Vagina (tissue), 2 donors: ENCODE measurements at regions not wholly inside any gene's neighbourhood (a gene's known extent, or its start where the extent isn't known, plus 50 kb on each side); places are given as distances from the start of the nearest gene placed in this dataset.

Source experiments
- CTCF ChIP-seq, 3 experiments: fragments of 450-650 bp in 2 of 3; fragments of 200-600 bp in 1 of 3; sonication (generic) in 1 of 3; IDR thresholded peaks; one replicate each; pipeline ENCODE4 v1.5.1; 2017 to 2019; ENCODE audit warnings: antibody characterized with exemption in 3 of 3, mild to moderate bottlenecking in 2 of 3, moderate library complexity in 2 of 3
- POLR2A ChIP-seq, 2 donors: fragments of 450-650 bp; IDR thresholded peaks; one replicate each; pipeline ENCODE4 v1.6.1; 2017; ENCODE audit warnings: antibody characterized with exemption in 2 of 2, mild to moderate bottlenecking in 2 of 2, moderate library complexity in 2 of 2
- POLR2AphosphoS5 ChIP-seq, 2 donors: sonication (generic); formaldehyde crosslinking; IDR thresholded peaks; one replicate each; pipeline ENCODE4 v1.9.0; 2017; ENCODE audit warnings: antibody characterized with exemption in 2 of 2, mild to moderate bottlenecking in 2 of 2, low read depth in 1 of 2; ENCODE audit not compliant: insufficient read depth in 1 of 2

GRCh38 chr2:175612280-175612679 is 389.8 kb downstream of the LNPK start:
- no peak for TF ChIP-seq CTCF (IDR thresholded peaks at IDR 0.05)
- no peak for TF ChIP-seq POLR2AphosphoS5 (IDR thresholded peaks at IDR 0.05; ENCODE audit: insufficient read depth in 1 of 2, low read depth in 1 of 2)
- TF ChIP-seq POLR2A (IDR thresholded peaks at IDR 0.05), result no peak
